H9 (cell line): ENCODE measurements at regions not wholly inside any gene's neighbourhood (a gene's known extent, or its start where the extent isn't known, plus 50 kb on each side); places are given as distances from the start of the nearest gene placed in this dataset.

Experiments
- DNase-seq: peaks from one replicate; pipeline ENCODE4 v3.0.0-alpha.2; 2017
- H2AFZ ChIP-seq: one replicate; pipeline ENCODE4 v1.6.1; 2013; ENCODE audit warnings: mild to moderate bottlenecking, low read length, control low read depth, moderate library complexity
- H2AK5ac ChIP-seq: 2 replicates; pipeline ENCODE4 v1.6.1; 2013; ENCODE audit warnings: low read length, control low read depth, mixed read lengths; ENCODE audit not compliant: insufficient read length
- H2BK120ac ChIP-seq: one replicate; pipeline ENCODE4 v1.6.1; 2013; ENCODE audit warnings: low read depth, mild to moderate bottlenecking, low read length, control low read depth, inconsistent platforms; ENCODE audit not compliant: poor library complexity, severe bottlenecking
- H2BK12ac ChIP-seq: 2 replicates; pipeline ENCODE4 v1.6.1; 2013; ENCODE audit warnings: low read length, control low read depth, mixed read lengths, low read depth; ENCODE audit not compliant: insufficient read length
- H2BK15ac ChIP-seq: 2 replicates; pipeline ENCODE4 v1.6.1; 2013; ENCODE audit warnings: low read depth, low read length, control low read depth
- H2BK20ac ChIP-seq: one replicate; pipeline ENCODE4 v1.6.1; 2013; ENCODE audit warnings: low read depth, mild to moderate bottlenecking, low read length, control low read depth, inconsistent platforms; ENCODE audit not compliant: poor library complexity, severe bottlenecking
- H2BK5ac ChIP-seq: 2 replicates; pipeline ENCODE4 v1.6.1; 2013; ENCODE audit warnings: low read length, control low read depth, mixed read lengths; ENCODE audit not compliant: insufficient read length
- H3K14ac ChIP-seq: 2 replicates; pipeline ENCODE4 v1.6.1; 2013; ENCODE audit warnings: low read length, control low read depth; ENCODE audit not compliant: insufficient read depth
- H3K18ac ChIP-seq: 2 replicates; pipeline ENCODE4 v1.6.1; 2013; ENCODE audit warnings: low read depth, mild to moderate bottlenecking, mixed read lengths, low read length, control low read depth; ENCODE audit not compliant: insufficient read length
- H3K23ac ChIP-seq: 2 replicates; pipeline ENCODE4 v1.6.1; 2013; ENCODE audit warnings: low read length, control low read depth, mixed read lengths, low read depth; ENCODE audit not compliant: insufficient read length
- H3K23me2 ChIP-seq: 2 replicates; pipeline ENCODE4 v1.6.1; 2013; ENCODE audit warnings: low read depth, mild to moderate bottlenecking, mixed read lengths, low read length, control low read depth; ENCODE audit not compliant: insufficient read length, poor library complexity, severe bottlenecking
- H3K27ac ChIP-seq: 2 replicates; pipeline ENCODE4 v1.5.1; 2013; ENCODE audit warnings: low read length, control low read depth, mixed read lengths, low read depth; ENCODE audit not compliant: insufficient read length
- H3K27me3 ChIP-seq: 2 replicates; pipeline ENCODE4 v1.6.1; 2013; ENCODE audit warnings: low read length, control low read depth, inconsistent platforms; ENCODE audit not compliant: insufficient read depth
- H3K4ac ChIP-seq: 2 replicates; pipeline ENCODE4 v1.6.1; 2013; ENCODE audit warnings: low read depth, mild to moderate bottlenecking, control low read depth, inconsistent platforms, low read length, moderate library complexity
- H3K4me1 ChIP-seq: 2 replicates; pipeline ENCODE4 v1.6.1; 2013; ENCODE audit warnings: low read length, control low read depth, inconsistent platforms; ENCODE audit not compliant: insufficient read depth
- H3K4me2 ChIP-seq: 2 replicates; pipeline ENCODE4 v1.6.1; 2013; ENCODE audit warnings: low read length, control low read depth, mixed read lengths; ENCODE audit not compliant: insufficient read length, insufficient read depth
- H3K56ac ChIP-seq: 2 replicates; pipeline ENCODE4 v1.6.1; 2013; ENCODE audit warnings: low read depth, mild to moderate bottlenecking, mixed read lengths, low read length, control low read depth; ENCODE audit not compliant: insufficient read length
- H3K79me1 ChIP-seq: 2 replicates; pipeline ENCODE4 v1.6.1; 2013; ENCODE audit warnings: low read depth, mild to moderate bottlenecking, moderate library complexity, low read length, control low read depth, inconsistent platforms; ENCODE audit not compliant: insufficient read depth, poor library complexity, severe bottlenecking
- H3K79me2 ChIP-seq: 2 replicates; pipeline ENCODE4 v1.6.1; 2013; ENCODE audit warnings: low read length, control low read depth, inconsistent platforms; ENCODE audit not compliant: insufficient read depth
- H3K9ac ChIP-seq: 2 replicates; pipeline ENCODE4 v1.6.1; 2013; ENCODE audit warnings: low read length, control low read depth, mixed read lengths; ENCODE audit not compliant: insufficient read length; ENCODE audit errors: extremely low read depth
- H3K9me3 ChIP-seq: one replicate; pipeline ENCODE4 v1.6.1; 2013; ENCODE audit warnings: low read depth, low read length, inconsistent platforms; ENCODE audit not compliant: control insufficient read depth
- H3T11ph ChIP-seq: one replicate; pipeline ENCODE4 v1.6.1; 2013; ENCODE audit warnings: mild to moderate bottlenecking, low read length, control low read depth, inconsistent platforms
- H4K20me1 ChIP-seq: one replicate; pipeline ENCODE4 v1.6.1; 2013; ENCODE audit not compliant: control insufficient read depth, insufficient read length, insufficient read depth
- H4K5ac ChIP-seq: 2 replicates; pipeline ENCODE4 v1.6.1; 2013; ENCODE audit warnings: low read depth, mild to moderate bottlenecking, mixed read lengths, low read length, control low read depth; ENCODE audit not compliant: insufficient read length
- H4K8ac ChIP-seq: replicated peaks from 2 replicates; pipeline ENCODE4 v1.6.1; 2013; ENCODE audit warnings: low read length, control low read depth, mixed read lengths, low read depth; ENCODE audit not compliant: insufficient read length
- H4K91ac ChIP-seq: 2 replicates; pipeline ENCODE4 v1.6.1; 2013; ENCODE audit warnings: low read depth, mild to moderate bottlenecking, moderate library complexity, mixed read lengths, low read length, control low read depth; ENCODE audit not compliant: insufficient read length
- H3K27ac Mint-ChIP-seq, 3 experiments: 2 replicates in 2 of 3; 3 replicates in 1 of 3; pipeline ENCODE4 v1.8.0; 2020 to 2021; ENCODE audit warnings: mixed read lengths in 3 of 3, mild to moderate bottlenecking in 1 of 3, moderate library complexity in 1 of 3
- H3K27me3 Mint-ChIP-seq: 2 replicates; pipeline ENCODE4 v1.8.0; 2021; ENCODE audit warnings: low read depth, mild to moderate bottlenecking, moderate library complexity, mixed read lengths
- H3K36me3 Mint-ChIP-seq, 3 experiments: 2 replicates in 2 of 3; 3 replicates in 1 of 3; pipeline ENCODE4 v1.8.0; 2020 to 2021; ENCODE audit warnings: low read depth in 3 of 3, mixed read lengths in 3 of 3; ENCODE audit not compliant: insufficient read depth in 1 of 3
- H3K4me1 Mint-ChIP-seq, 2 experiments: 2 replicates each; pipeline ENCODE4 v1.8.0; 2020; ENCODE audit warnings: mixed read lengths in 2 of 2
- H3K4me3 Mint-ChIP-seq, 2 experiments: 2 replicates in 1 of 2; 3 replicates in 1 of 2; pipeline ENCODE4 v1.8.0; 2020 to 2021; ENCODE audit warnings: mild to moderate bottlenecking in 2 of 2, mixed read lengths in 2 of 2, moderate library complexity in 1 of 2
- H3K9me3 Mint-ChIP-seq, 2 experiments: 2 replicates in 1 of 2; 3 replicates in 1 of 2; pipeline ENCODE4 v1.8.0; 2020; ENCODE audit warnings: mild to moderate bottlenecking in 2 of 2, mixed read lengths in 2 of 2, moderate library complexity in 1 of 2
- WGBS: extraction: QIAGEN DNeasy Blood & Tissue Kit; methylation state at CpG from one replicate; pipeline ENCODE4 v1.1.7; 2013; ENCODE audit warnings: missing lambda C conversion rate, low lambda C conversion rate, mixed read lengths; ENCODE audit not compliant: insufficient read length; ENCODE audit errors: extremely low coverage; 5-methylcytosine and 5-hydroxymethylcytosine counted together
- TF ChIP-seq, protein P1 (sequence below): fragments of 200-600 bp; sonication (generic); conservative IDR thresholded peaks from 3 replicates; pipeline ENCODE4 v1.8.0; 2021; ENCODE audit warnings: antibody characterized with exemption, mild to moderate bottlenecking

DNA sequence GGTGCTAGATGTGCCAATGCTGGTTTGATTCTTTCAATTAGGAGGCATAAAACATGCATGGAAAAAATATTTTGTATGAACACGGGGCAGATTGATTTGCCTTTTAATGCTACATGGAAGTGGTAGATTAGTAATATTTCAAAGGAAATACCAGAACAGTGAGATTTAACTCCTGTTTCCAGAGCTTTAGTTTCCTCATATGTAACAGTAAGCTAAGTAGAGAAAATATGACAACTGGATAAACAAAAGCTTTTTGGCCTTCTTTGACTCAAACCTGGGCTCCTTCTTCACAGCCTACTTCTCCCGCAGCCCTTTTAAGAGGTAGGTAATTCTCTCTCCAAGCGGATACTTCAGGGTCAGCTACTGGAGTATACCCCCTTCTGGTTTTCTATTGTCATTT, 254.2 kb upstream of the TRPC7 start:
- H3K4ac ChIP-seq: no peak overlapping the region
- H2BK15ac ChIP-seq: no peak overlapping the region
- H3K27me3 ChIP-seq: no peaks in the 10 kb centered on the region

More for the DNA sequence above, 254.2 kb upstream of the TRPC7 start:
- H3K14ac ChIP-seq: no peak overlapping the region
- Mint-ChIP-seq H3K4me1 (peaks cover 0 to 2% of the 10 kb centered on the region in 2 experiments; a peak in 1 of 4 replicates), H3K36me3 (no peaks in the 10 kb centered on the region), H3K9me3 (no peaks in the 10 kb centered on the region), H3K27me3 (no peaks in the 10 kb centered on the region), H3K4me3 (no peak overlapping the region), H3K27ac (no peak overlapping the region)
- WGBS: no CpG with 5 or more reads among the region's 3 CpGs
- H3K27ac ChIP-seq: no peak overlapping the region
- no peak overlapping the region for H3K23ac ChIP-seq
- no peak overlapping the region for H3T11ph ChIP-seq
- H3K4me2 ChIP-seq: no peak overlapping the region
- no peak overlapping the region for H2BK120ac ChIP-seq
- no peak overlapping the region for H4K5ac ChIP-seq
- DNase-seq: no peak
- H2AFZ ChIP-seq: no peak overlapping the region
- no peaks in the 10 kb centered on the region for H3K79me2 ChIP-seq
- H2BK20ac ChIP-seq: no peak overlapping the region
- no peaks in the 10 kb centered on the region for H3K4me1 ChIP-seq
- H4K8ac ChIP-seq: no peak overlapping the region
- no peaks in the 10 kb centered on the region for H3K9me3 ChIP-seq
- no peak overlapping the region for H3K9ac ChIP-seq
- H3K56ac ChIP-seq: no peak overlapping the region
- no peaks in the 10 kb centered on the region for H3K79me1 ChIP-seq
- H3K23me2 ChIP-seq: no peaks in the 10 kb centered on the region
- no peak overlapping the region for H2AK5ac ChIP-seq
- TF ChIP-seq, protein P1, sequence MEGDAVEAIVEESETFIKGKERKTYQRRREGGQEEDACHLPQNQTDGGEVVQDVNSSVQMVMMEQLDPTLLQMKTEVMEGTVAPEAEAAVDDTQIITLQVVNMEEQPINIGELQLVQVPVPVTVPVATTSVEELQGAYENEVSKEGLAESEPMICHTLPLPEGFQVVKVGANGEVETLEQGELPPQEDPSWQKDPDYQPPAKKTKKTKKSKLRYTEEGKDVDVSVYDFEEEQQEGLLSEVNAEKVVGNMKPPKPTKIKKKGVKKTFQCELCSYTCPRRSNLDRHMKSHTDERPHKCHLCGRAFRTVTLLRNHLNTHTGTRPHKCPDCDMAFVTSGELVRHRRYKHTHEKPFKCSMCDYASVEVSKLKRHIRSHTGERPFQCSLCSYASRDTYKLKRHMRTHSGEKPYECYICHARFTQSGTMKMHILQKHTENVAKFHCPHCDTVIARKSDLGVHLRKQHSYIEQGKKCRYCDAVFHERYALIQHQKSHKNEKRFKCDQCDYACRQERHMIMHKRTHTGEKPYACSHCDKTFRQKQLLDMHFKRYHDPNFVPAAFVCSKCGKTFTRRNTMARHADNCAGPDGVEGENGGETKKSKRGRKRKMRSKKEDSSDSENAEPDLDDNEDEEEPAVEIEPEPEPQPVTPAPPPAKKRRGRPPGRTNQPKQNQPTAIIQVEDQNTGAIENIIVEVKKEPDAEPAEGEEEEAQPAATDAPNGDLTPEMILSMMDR: no peak
- H2BK5ac ChIP-seq: no peak overlapping the region
- H2BK12ac ChIP-seq: no peak overlapping the region
- no peak overlapping the region for H3K18ac ChIP-seq
- H4K20me1 ChIP-seq: no peaks in the 10 kb centered on the region
- no peak overlapping the region for H4K91ac ChIP-seq
